ENCODE measurements at regions not wholly inside any gene's neighbourhood (a gene's known extent, or its start where the extent isn't known, plus 50 kb on each side); places are given as distances from the start of the nearest gene placed in this dataset.

DNA sequence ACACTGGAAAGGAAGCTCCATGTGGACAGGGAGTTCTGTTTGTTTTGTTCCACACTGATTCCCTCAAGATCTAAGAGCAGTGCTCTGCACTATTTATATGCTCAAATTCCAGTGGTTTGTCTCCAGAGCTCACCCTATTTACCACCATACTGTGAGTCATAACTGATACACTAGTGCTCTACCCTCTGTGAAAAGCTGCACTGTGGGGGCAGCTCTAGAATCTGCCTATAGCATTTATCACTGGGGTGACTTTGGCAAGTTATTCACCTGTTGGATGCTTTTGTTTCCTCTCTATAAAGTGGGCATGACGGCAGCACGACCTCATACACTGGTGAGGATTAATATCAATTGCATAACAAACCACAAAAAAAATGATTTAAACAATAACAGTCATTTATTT, 307.8 kb downstream of the NR2F1-AS1 start:
- no peak for DNase-seq

DNA sequence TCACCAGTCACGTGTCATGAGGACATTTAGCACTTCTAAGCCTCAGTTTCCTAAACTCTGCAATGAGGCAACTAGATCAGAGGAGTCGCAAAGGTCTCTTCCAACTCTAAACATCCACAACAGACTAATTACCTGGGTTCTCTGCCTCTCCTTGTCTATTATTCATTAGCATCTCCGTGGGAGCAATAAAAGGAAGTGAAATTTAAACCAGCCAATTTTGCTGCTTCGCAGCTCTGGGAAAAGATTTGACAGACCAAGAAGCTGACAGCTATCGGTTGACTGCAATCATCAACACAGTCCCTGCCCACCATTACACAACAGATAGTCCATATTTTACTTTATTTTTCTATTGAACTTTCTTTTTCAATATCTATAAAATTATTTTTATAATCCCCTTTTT, 308.9 kb downstream of the NR2F1-AS1 start:
- no peak for DNase-seq

DNA sequence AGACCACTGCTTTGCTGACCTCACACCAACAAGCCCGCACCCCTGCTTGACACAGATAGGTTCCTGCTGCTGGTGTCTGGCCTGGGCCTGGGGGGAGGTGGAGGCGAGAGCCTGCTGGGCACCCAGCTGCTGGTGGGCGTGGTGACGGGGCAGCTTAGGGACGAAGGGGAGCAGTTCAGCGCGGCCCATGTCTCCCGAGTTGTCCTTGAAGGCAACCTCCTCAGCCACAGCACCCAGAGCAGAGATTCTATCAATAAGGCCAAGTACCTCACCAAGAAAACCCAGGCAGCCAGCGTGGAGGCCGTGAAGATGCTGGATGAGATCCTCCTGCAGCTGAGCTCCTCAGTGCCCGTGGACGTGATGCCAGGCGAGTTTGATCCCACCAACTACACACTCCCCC, 313.3 kb downstream of the NR2F1-AS1 start:
- DNase-seq: no peak

GRCh38 chr5:93267276-93267675, 313.7 kb downstream of the NR2F1-AS1 start:
- DNase-seq: no peak

GRCh38 chr5:93257616-93258015, 323.4 kb downstream of the NR2F1-AS1 start:
- DNase-seq: no peak

GRCh38 chr5:93255796-93256195, 325.2 kb downstream of the NR2F1-AS1 start:
- no peak for DNase-seq

- peak; percentile 21 for DNase-seq
These were observed 328.9 kb downstream of the NR2F1-AS1 start for GRCh38 chr5:93252165-93252564.

DNA sequence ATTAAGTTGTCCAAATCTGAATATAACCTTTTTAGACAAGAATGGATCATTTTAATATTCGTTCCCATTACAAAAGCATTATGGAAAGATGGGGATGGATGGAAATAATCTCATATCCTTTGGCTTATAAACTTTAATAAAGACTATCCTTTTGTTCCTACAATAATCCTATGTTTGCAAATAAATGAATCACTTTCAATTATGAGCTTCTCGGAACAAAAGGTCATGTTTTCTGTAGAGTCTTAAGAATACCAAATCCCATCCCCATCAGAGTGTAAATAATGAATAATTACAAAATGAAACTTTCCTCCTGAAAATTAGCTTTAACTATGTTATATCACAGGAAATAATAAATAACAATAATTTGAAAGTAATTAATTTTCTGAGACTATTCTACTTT, 329.7 kb downstream of the NR2F1-AS1 start:
- DNase-seq: no peak

GRCh38 chr5:93250424-93250823, 330.6 kb downstream of the NR2F1-AS1 start:
- DNase-seq: no peak

DNA sequence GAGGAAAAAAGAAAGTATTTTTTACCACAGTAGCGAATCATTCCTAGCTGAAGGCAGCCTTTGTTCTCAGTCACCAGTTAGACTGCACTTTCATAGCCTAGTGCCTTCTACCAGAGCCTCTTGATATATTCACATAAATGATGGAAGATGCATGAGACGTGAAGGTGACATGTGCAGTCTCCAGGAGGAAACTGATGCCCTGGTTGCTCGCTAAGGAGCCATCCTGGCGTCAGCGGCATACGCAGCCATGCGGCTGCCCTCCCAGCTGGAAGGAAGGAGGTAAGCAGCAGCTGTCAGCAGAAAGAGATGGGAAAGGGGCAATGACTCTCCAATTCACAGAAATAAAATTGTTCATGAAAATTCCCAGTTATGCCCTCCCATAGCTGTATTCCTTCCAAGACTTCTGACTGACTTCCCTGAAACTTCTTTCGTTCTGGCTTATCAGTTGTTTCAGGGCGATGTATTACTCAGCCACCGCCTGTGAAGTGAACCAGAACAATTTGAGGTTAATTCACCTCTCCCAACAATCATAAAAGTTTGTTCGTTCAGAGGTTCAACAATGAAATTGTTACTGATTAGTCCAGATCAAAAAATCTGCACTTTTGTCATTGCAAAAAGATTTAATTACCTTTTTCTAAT, 331.2 kb downstream of the NR2F1-AS1 start:
- DNase-seq: no peak

DNA sequence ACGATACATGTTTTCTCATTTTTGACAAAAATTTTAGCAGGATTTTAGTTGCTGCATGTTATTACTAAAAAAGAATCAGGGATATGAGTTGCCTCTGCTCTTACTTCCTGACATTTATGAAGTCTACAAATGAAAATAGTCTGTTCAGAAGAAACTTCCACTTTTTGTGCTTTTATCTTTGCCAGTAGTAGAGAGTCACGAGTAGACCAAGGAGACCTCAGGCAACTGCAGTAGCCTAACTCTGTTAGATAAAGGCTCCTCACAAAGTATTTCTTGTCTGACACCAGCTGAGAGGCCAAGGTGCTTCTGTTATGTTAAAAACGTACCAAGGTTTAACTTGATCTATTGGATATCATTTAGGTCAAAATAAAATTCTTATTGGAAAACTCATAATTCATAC, 333.9 kb downstream of the NR2F1-AS1 start:
- no peak for DNase-seq

- no peak for DNase-seq
These were observed 334.7 kb downstream of the NR2F1-AS1 start for GRCh38 chr5:93246090-93246855.

DNA sequence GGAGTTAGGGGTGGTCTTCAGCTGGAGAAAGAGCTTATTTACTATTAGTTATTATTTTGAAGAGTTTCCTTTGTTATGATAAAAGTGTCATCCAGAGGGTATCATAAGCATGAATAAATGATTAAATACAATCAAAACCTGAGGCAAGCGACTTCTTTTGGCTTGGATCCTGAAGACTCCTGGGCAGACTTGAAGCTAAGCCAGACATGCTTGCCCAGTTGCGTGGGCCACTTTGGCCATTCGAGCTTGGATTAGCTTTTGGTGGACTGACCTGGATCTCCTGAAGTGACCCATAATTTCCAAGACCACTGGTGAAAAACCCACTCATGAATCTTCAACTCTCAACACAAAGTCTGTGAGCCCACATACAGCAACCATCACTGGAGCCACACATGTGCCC, 335.8 kb downstream of the NR2F1-AS1 start:
- DNase-seq: no peak

DNA sequence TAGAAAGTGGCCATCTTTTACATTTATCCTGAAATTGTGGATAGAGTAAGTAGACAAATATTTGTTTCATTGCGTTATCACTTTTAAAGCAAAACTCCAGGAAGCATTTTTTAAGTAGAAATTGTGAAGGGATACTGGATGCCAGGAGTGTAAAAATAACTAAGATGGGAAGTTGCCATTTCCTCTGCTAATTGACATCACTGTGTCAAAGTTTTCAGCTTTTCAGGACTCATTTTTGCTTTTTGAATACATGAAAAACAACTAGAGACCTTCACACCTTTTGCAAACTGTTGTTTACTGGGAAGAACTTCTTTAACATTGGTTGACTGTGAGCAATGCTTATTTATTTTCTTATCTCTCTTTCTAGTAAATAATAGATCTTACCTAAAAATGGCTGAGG, 337.5 kb downstream of the NR2F1-AS1 start:
- DNase-seq: no peak

GRCh38 chr5:93240228-93240834, 340.7 kb downstream of the NR2F1-AS1 start:
- no peak for DNase-seq

GRCh38 chr5:93236807-93237421, 344.1 kb downstream of the NR2F1-AS1 start:
- DNase-seq: no peak

- DNase-seq: no peak
These were observed 345.3 kb downstream of the NR2F1-AS1 start for GRCh38 chr5:93235761-93236160.

GRCh38 chr5:93226202-93226735, 354.8 kb downstream of the NR2F1-AS1 start:
- no peak for DNase-seq

GRCh38 chr5:93225748-93226147, 355.3 kb downstream of the NR2F1-AS1 start:
- no peak for DNase-seq

- no peak for DNase-seq
These were observed 356.4 kb downstream of the NR2F1-AS1 start for GRCh38 chr5:93224624-93225023.

DNA sequence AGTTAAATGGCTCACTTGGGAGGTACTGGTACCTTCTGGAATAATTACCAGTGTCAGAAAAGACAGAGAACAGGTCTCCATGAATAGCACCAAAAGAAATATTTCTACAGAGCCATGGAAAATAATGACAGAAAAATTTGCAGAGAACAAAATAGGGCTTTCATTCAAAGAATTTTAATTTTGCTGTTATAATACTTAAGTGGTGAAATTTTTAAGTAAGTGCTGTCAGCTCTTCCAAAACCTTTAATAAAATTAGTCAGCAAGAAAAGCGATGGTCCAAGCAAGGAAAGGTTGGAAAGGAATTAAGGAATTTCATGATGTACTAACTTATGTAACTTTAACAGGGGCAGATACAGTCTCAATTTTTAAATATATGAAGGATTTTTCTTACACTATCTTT, 359.2 kb downstream of the NR2F1-AS1 start:
- no peak for DNase-seq

- no peak for DNase-seq
These were observed 360.6 kb downstream of the NR2F1-AS1 start for GRCh38 chr5:93220431-93220830.

- DNase-seq: no peak
These were observed 361.3 kb downstream of the NR2F1-AS1 start for GRCh38 chr5:93219641-93220145.
